Progenitor cell of endocrine pancreas (in vitro differentiated cells): ENCODE measurements at regions not wholly inside any gene's neighbourhood (a gene's known extent, or its start where the extent isn't known, plus 50 kb on each side); places are given as distances from the start of the nearest gene placed in this dataset.

ENCODE experiments used
- DNase-seq: peaks from one replicate; pipeline ENCODE4 v3.0.0; 2021; ENCODE audit warnings: low spot score; ENCODE audit not compliant: unreplicated experiment
- H3K27ac Mint-ChIP-seq: 2 replicates; pipeline ENCODE4 v1.8.0; 2021; ENCODE audit warnings: mild to moderate bottlenecking, moderate library complexity, mixed read lengths
- H3K27me3 Mint-ChIP-seq: 2 replicates; pipeline ENCODE4 v1.8.0; 2021; ENCODE audit warnings: mixed read lengths
- H3K36me3 Mint-ChIP-seq: 2 replicates; pipeline ENCODE4 v1.8.0; 2022; ENCODE audit warnings: mixed read lengths; ENCODE audit not compliant: insufficient read depth
- H3K4me1 Mint-ChIP-seq: 2 replicates; pipeline ENCODE4 v1.8.0; 2021; ENCODE audit warnings: low read depth, mixed read lengths
- H3K4me3 Mint-ChIP-seq: 2 replicates; pipeline ENCODE4 v1.8.0; 2021; ENCODE audit warnings: low read depth, mild to moderate bottlenecking, moderate library complexity, mixed read lengths
- H3K9me3 Mint-ChIP-seq: 2 replicates; pipeline ENCODE4 v1.8.0; 2021; ENCODE audit warnings: low read depth, mixed read lengths
- CTCF ChIP-seq: fragments of 200-600 bp; sonication (generic); IDR thresholded peaks from one replicate; pipeline ENCODE4 v1.5.0; 2021; ENCODE audit warnings: antibody characterized with exemption, mild to moderate bottlenecking; ENCODE audit not compliant: unreplicated experiment

DNA sequence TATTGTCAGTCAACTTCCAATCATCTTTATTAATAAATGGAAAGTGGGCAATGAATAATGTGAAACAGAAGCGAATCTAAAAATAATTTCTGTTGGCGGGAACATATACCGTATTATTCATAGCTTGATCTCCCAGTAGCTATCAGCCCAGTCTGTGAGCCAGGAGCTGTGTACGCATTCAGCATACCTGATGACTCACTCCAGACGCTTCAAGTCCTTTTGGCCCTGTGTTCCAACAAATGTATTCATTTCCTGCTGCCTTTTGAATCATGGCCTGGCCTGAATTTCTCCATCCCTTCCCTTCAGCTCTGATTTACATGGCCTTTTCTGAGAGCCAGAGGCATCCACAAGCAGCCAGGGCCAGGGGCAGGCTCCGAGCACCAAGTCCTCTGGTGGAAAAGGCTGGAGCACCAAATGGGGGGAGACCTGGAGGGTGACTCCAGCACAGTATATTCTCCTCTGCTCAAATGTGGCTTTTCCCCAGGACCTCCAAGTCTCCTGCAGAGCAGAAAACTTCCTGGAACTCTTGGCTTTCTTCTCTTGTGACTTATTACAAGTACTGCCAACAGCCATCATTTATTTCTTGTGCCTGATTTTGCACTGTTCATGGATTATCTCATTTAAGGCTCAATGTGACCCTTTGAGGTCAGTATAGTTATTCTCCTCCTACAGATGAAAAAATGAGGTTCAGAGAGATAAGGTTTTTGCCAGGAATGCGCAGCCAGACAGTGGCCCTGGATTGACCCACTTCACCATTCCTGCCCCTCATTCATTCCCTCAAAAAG is 108.7 kb downstream of the EN1 start:
- no peak overlapping the region for H3K4me3 Mint-ChIP-seq
- H3K36me3 Mint-ChIP-seq, result no peaks in the 10 kb centered on the region
- H3K27me3 Mint-ChIP-seq, result peaks cover 10% of the 10 kb centered on the region
- no peak for TF ChIP-seq CTCF
- no peak for DNase-seq
- no peaks in the 10 kb centered on the region for H3K4me1 Mint-ChIP-seq
- no peak overlapping the region for H3K27ac Mint-ChIP-seq
- H3K9me3 Mint-ChIP-seq, result peaks cover 5% of the 10 kb centered on the region

DNA sequence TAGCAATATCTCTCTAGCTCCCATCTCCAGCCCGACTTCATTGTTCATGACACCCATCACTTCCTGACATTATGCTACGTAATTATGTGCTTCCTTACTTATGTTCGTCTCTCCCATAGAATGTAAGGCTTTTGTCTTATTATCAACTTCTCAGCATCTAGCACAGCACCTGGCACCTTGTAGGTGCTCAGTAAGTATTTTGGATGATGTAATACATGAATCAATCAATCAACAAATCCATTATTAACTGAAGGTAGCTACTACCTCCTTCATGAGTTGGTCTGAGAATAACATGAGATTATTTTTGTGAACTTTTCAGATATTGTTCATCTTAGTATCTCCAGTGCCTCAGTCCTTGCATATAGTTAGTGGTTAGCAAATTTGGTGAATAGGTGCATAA is 109.3 kb downstream of the EN1 start:
- Mint-ChIP-seq H3K4me3 (no peak overlapping the region), H3K4me1 (no peaks in the 10 kb centered on the region), H3K27ac (no peak overlapping the region), H3K9me3 (peaks cover 2% of the 10 kb centered on the region), H3K36me3 (no peaks in the 10 kb centered on the region), H3K27me3 (peaks cover 10% of the 10 kb centered on the region)
- no peak for TF ChIP-seq CTCF
- no peak for DNase-seq

DNA sequence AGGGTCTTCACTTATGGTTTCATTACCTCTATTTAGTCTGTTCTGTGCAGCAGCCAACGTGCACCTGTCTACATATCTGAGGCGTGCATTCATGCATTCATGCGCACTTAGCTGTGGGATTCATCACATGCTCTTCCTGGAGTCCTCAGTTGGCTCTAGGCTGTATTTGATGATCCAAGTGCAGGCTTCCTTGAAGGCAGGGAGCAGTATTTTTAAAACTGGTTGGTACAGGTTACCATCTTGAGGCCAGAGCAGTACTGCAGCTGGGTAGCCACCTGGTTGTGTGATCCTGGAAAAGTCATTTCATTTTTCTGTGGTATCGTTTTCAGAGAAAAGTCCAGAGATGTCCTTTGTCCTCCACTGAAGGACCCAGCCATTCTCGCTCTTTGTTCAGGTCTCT is 109.8 kb downstream of the EN1 start:
- DNase-seq, result no peak
- no peaks in the 10 kb centered on the region for H3K9me3 Mint-ChIP-seq
- H3K4me1 Mint-ChIP-seq, result no peaks in the 10 kb centered on the region
- no peaks in the 10 kb centered on the region for H3K36me3 Mint-ChIP-seq
- no peak for TF ChIP-seq CTCF
- H3K27me3 Mint-ChIP-seq, result peaks cover 11% of the 10 kb centered on the region
- H3K4me3 Mint-ChIP-seq, result no peak overlapping the region
- H3K27ac Mint-ChIP-seq, result no peak overlapping the region

DNA sequence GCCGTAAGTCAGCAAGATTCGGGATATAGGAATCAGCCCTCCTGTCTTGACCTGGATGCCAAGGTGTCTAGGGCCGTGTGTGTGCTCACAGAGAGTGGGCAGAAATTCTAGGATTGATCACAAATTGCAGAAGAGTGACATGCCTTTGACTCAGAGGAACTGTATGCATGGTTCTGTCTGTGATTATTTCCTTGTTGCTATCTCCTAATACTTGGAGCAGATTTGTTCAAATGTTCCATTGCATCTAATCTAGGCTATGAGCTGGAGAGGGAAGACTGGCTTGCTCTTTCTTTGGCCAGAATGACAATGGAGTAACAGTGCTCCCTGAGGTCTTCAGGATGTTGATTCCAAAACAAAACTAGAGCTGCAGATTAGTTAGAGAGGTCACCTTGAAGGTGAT is 115.0 kb downstream of the EN1 start:
- peaks cover 24% of the 10 kb centered on the region for H3K27me3 Mint-ChIP-seq
- no peak for TF ChIP-seq CTCF
- H3K27ac Mint-ChIP-seq, result no peak overlapping the region
- H3K9me3 Mint-ChIP-seq, result peaks cover 8% of the 10 kb centered on the region
- DNase-seq, result no peak
- no peaks in the 10 kb centered on the region for H3K4me1 Mint-ChIP-seq
- H3K4me3 Mint-ChIP-seq, result no peak overlapping the region
- H3K36me3 Mint-ChIP-seq, result no peaks in the 10 kb centered on the region

GRCh38 chr2:118731413-118731812 is 116.0 kb downstream of the EN1 start:
- Mint-ChIP-seq H3K4me3 (no peak overlapping the region), H3K27me3 (peaks cover 24% of the 10 kb centered on the region), H3K4me1 (no peaks in the 10 kb centered on the region), H3K27ac (no peak overlapping the region), H3K9me3 (peaks cover 13% of the 10 kb centered on the region), H3K36me3 (no peaks in the 10 kb centered on the region)
- no peak for TF ChIP-seq CTCF
- no peak for DNase-seq
